CD8-positive, alpha-beta memory T cell (primary cell): ENCODE measurements at regions not wholly inside any gene's neighbourhood (a gene's known extent, or its start where the extent isn't known, plus 50 kb on each side); places are given as distances from the start of the nearest gene placed in this dataset.

ENCODE experiments used
- CTCF ChIA-PET: fragments of 350-600 bp; sonication (Branson Sonifier 250); formaldehyde crosslinking; loops from one replicate; lab custom pipeline; 2021; ENCODE audit warnings: antibody characterized with exemption; lab: Charles Lee
- POLR2A ChIA-PET: fragments of 350-600 bp; sonication (Branson Sonifier 250); formaldehyde crosslinking; loops from one replicate; lab custom pipeline; 2021; ENCODE audit warnings: antibody characterized with exemption; lab: Charles Lee
- DNase-seq, 5 donors: peaks; one replicate each; pipeline versions ENCODE4 v3.0.0 to v3.0.0-alpha.2; 2020 to 2022; ENCODE audit warnings: mixed read lengths in 1 of 5
- H3K27ac ChIP-seq: one replicate; pipeline ENCODE4 v1.7.0; 2013; ENCODE audit warnings: low read depth, mild to moderate bottlenecking, low read length, moderate library complexity
- H3K27me3 ChIP-seq: 2 replicates; pipeline ENCODE4 v1.7.0; 2013; ENCODE audit warnings: low read length, mild to moderate bottlenecking; ENCODE audit not compliant: insufficient read depth, poor library complexity, severe bottlenecking
- H3K36me3 ChIP-seq: 2 replicates; pipeline ENCODE4 v1.7.0; 2013; ENCODE audit warnings: mild to moderate bottlenecking, low read length, moderate library complexity; ENCODE audit not compliant: insufficient read depth
- H3K4me1 ChIP-seq: 2 replicates; pipeline ENCODE4 v1.7.0; 2013; ENCODE audit warnings: mild to moderate bottlenecking, low read length, moderate library complexity; ENCODE audit not compliant: insufficient read depth
- H3K4me3 ChIP-seq: 2 replicates; pipeline ENCODE4 v1.7.0; 2013; ENCODE audit warnings: mild to moderate bottlenecking, low read length
- H3K9me3 ChIP-seq: 2 replicates; pipeline ENCODE4 v1.7.0; 2013; ENCODE audit warnings: mild to moderate bottlenecking, low read length
- H3K27ac Mint-ChIP-seq, 8 donors: one replicate each; pipeline ENCODE4 v1.8.0; 2020 to 2021; ENCODE audit warnings: mixed read lengths in 8 of 8, mild to moderate bottlenecking in 6 of 8, inconsistent platforms in 3 of 8, moderate library complexity in 3 of 8
- H3K27me3 Mint-ChIP-seq, 2 donors: one replicate each; pipeline ENCODE4 v1.8.0; 2020 to 2021; ENCODE audit warnings: mixed read lengths in 2 of 2, mild to moderate bottlenecking in 1 of 2, moderate library complexity in 1 of 2
- H3K36me3 Mint-ChIP-seq, 3 donors: one replicate each; pipeline ENCODE4 v1.8.0; 2020 to 2021; ENCODE audit warnings: mixed read lengths in 3 of 3, inconsistent platforms in 1 of 3, mild to moderate bottlenecking in 1 of 3
- H3K4me1 Mint-ChIP-seq, 3 donors: one replicate each; pipeline ENCODE4 v1.8.0; 2020 to 2021; ENCODE audit warnings: mixed read lengths in 3 of 3, inconsistent platforms in 1 of 3, mild to moderate bottlenecking in 1 of 3
- H3K4me3 Mint-ChIP-seq, 7 donors: one replicate each; pipeline ENCODE4 v1.8.0; 2020 to 2021; ENCODE audit warnings: mixed read lengths in 7 of 7, mild to moderate bottlenecking in 6 of 7, moderate library complexity in 4 of 7, inconsistent platforms in 2 of 7
- H3K9me3 Mint-ChIP-seq, 5 donors: one replicate each; pipeline ENCODE4 v1.8.0; 2020 to 2022; ENCODE audit warnings: mixed read lengths in 5 of 5, mild to moderate bottlenecking in 3 of 5, moderate library complexity in 2 of 5, inconsistent platforms in 1 of 5

GRCh38 chr5:168153876-168154270 lies 137.6 kb upstream of the WWC1 start:
- H3K4me1 ChIP-seq: no peaks in the 10 kb centered on the region
- peaks cover 0 to 3% (median 0%) of the 10 kb centered on the region in 5 donors for H3K9me3 Mint-ChIP-seq
- DNase-seq: no peak
- POLR2A ChIA-PET: no interaction called here
- H3K27me3 Mint-ChIP-seq: peaks cover 7 to 14% of the 10 kb centered on the region in 2 donors
- H3K9me3 ChIP-seq: no peaks in the 10 kb centered on the region
- H3K27ac ChIP-seq: no peak overlapping the region
- H3K27me3 ChIP-seq: no peaks in the 10 kb centered on the region
- H3K27ac Mint-ChIP-seq: no peak overlapping the region
- no peaks in the 10 kb centered on the region for H3K4me1 Mint-ChIP-seq
- no peak overlapping the region for H3K4me3 ChIP-seq
- CTCF ChIA-PET: no interaction called here
- no peaks in the 10 kb centered on the region for H3K36me3 Mint-ChIP-seq
- H3K4me3 Mint-ChIP-seq: no peak overlapping the region
- no peaks in the 10 kb centered on the region for H3K36me3 ChIP-seq

- H3K4me1 Mint-ChIP-seq: no peaks in the 10 kb centered on the region
- POLR2A ChIA-PET: no interaction called here
- H3K4me1 ChIP-seq: no peaks in the 10 kb centered on the region
Measured at GRCh38 chr5:168155585-168155984, 135.9 kb upstream of the WWC1 start.

GRCh38 chr5:168156170-168156569 lies 135.3 kb upstream of the WWC1 start:
- H3K36me3 Mint-ChIP-seq: no peaks in the 10 kb centered on the region
- no peak for DNase-seq
- H3K27ac Mint-ChIP-seq: no peak overlapping the region
- CTCF ChIA-PET: no interaction called here
- no peaks in the 10 kb centered on the region for H3K9me3 Mint-ChIP-seq
- peaks cover 7 to 9% of the 10 kb centered on the region in 2 donors for H3K27me3 Mint-ChIP-seq
- no peaks in the 10 kb centered on the region for H3K36me3 ChIP-seq
- H3K4me3 Mint-ChIP-seq: no peak overlapping the region
- no peaks in the 10 kb centered on the region for H3K9me3 ChIP-seq
- no peaks in the 10 kb centered on the region for H3K27me3 ChIP-seq
- no peak overlapping the region for H3K27ac ChIP-seq
- POLR2A ChIA-PET: no interaction called here
- H3K4me3 ChIP-seq: no peak overlapping the region
- no peaks in the 10 kb centered on the region for H3K4me1 Mint-ChIP-seq
- H3K4me1 ChIP-seq: no peaks in the 10 kb centered on the region

More at GRCh38 chr5:168155585-168155984, 135.9 kb upstream of the WWC1 start:
- Histone ChIP-seq H3K27me3 (no peaks in the 10 kb centered on the region), H3K27ac (no peak overlapping the region), H3K9me3 (no peaks in the 10 kb centered on the region), H3K36me3 (no peaks in the 10 kb centered on the region), H3K4me3 (no peak overlapping the region)
- no peaks in the 10 kb centered on the region for H3K9me3 Mint-ChIP-seq
- DNase-seq: no peak
- peaks cover 7 to 14% of the 10 kb centered on the region in 2 donors for H3K27me3 Mint-ChIP-seq
- CTCF ChIA-PET: no interaction called here
- H3K4me3 Mint-ChIP-seq: no peak overlapping the region
- H3K27ac Mint-ChIP-seq: no peak overlapping the region
- no peaks in the 10 kb centered on the region for H3K36me3 Mint-ChIP-seq

GRCh38 chr5:168157141-168157540 lies 134.3 kb upstream of the WWC1 start:
- Mint-ChIP-seq H3K9me3 (no peaks in the 10 kb centered on the region), H3K4me3 (no peak overlapping the region), H3K27ac (no peak overlapping the region), H3K36me3 (no peaks in the 10 kb centered on the region), H3K27me3 (peaks cover 5 to 9% of the 10 kb centered on the region in 2 donors), H3K4me1 (no peaks in the 10 kb centered on the region)
- POLR2A ChIA-PET: no interaction called here
- Histone ChIP-seq H3K27me3 (no peaks in the 10 kb centered on the region), H3K36me3 (no peaks in the 10 kb centered on the region), H3K9me3 (no peaks in the 10 kb centered on the region), H3K4me1 (no peaks in the 10 kb centered on the region), H3K27ac (no peak overlapping the region), H3K4me3 (no peak overlapping the region)
- CTCF ChIA-PET: no interaction called here
- DNase-seq: no peak

- Mint-ChIP-seq H3K27ac (peak overlapping the region in 1 of 8 donors; percentile 7), H3K27me3 (peaks cover 0 to 5% of the 10 kb centered on the region in 2 donors), H3K9me3 (no peaks in the 10 kb centered on the region), H3K4me3 (no peak overlapping the region), H3K4me1 (no peaks in the 10 kb centered on the region), H3K36me3 (no peaks in the 10 kb centered on the region)
- H3K36me3 ChIP-seq: no peaks in the 10 kb centered on the region
- H3K9me3 ChIP-seq: no peaks in the 10 kb centered on the region
- no peak for DNase-seq
- ChIA-PET POLR2A (no interaction called here), CTCF (no interaction called here)
- H3K4me1 ChIP-seq: no peaks in the 10 kb centered on the region
- no peaks in the 10 kb centered on the region for H3K27me3 ChIP-seq
- no peak overlapping the region for H3K4me3 ChIP-seq
- H3K27ac ChIP-seq: no peak overlapping the region
Measured at GRCh38 chr5:168159425-168159824, 132.0 kb upstream of the WWC1 start.

GRCh38 chr5:168162464-168162863 lies 129.0 kb upstream of the WWC1 start:
- DNase-seq: no peak
- no peaks in the 10 kb centered on the region for H3K27me3 ChIP-seq
- Mint-ChIP-seq H3K27me3 (peaks cover 0 to 4% of the 10 kb centered on the region in 2 donors), H3K27ac (no peak overlapping the region), H3K4me3 (no peak overlapping the region), H3K4me1 (peaks cover 0 to 3% (median 0%) of the 10 kb centered on the region in 3 donors), H3K36me3 (no peaks in the 10 kb centered on the region), H3K9me3 (no peaks in the 10 kb centered on the region)
- H3K4me1 ChIP-seq: no peaks in the 10 kb centered on the region
- CTCF ChIA-PET: no interaction called here
- no peak overlapping the region for H3K27ac ChIP-seq
- H3K9me3 ChIP-seq: no peaks in the 10 kb centered on the region
- POLR2A ChIA-PET: no interaction called here
- no peaks in the 10 kb centered on the region for H3K36me3 ChIP-seq
- H3K4me3 ChIP-seq: no peak overlapping the region

- H3K4me1 Mint-ChIP-seq: peaks cover 0 to 3% (median 0%) of the 10 kb centered on the region in 3 donors
- POLR2A ChIA-PET: no interaction called here
- CTCF ChIA-PET: no interaction called here
Measured at GRCh38 chr5:168163966-168164365, 127.5 kb upstream of the WWC1 start.

GRCh38 chr5:168165221-168165914 lies 126.1 kb upstream of the WWC1 start:
- CTCF ChIA-PET: no interaction called here
- no peaks in the 10 kb centered on the region for H3K9me3 Mint-ChIP-seq
- no peaks in the 10 kb centered on the region for H3K36me3 Mint-ChIP-seq
- DNase-seq: no peak
- H3K4me1 Mint-ChIP-seq: peaks cover 0 to 3% (median 0%) of the 10 kb centered on the region in 3 donors
- Histone ChIP-seq H3K4me1 (no peaks in the 10 kb centered on the region), H3K27ac (no peak overlapping the region), H3K36me3 (no peaks in the 10 kb centered on the region), H3K4me3 (no peak overlapping the region), H3K9me3 (no peaks in the 10 kb centered on the region), H3K27me3 (no peaks in the 10 kb centered on the region)
- POLR2A ChIA-PET: no interaction called here
- peaks cover 4% of the 10 kb centered on the region in 2 donors for H3K27me3 Mint-ChIP-seq
- peak overlapping the region in 1 of 8 donors; percentile 29 for H3K27ac Mint-ChIP-seq
- no peak overlapping the region for H3K4me3 Mint-ChIP-seq

More at GRCh38 chr5:168163966-168164365, 127.5 kb upstream of the WWC1 start:
- Histone ChIP-seq H3K4me1 (no peaks in the 10 kb centered on the region), H3K27ac (no peak overlapping the region), H3K27me3 (no peaks in the 10 kb centered on the region), H3K36me3 (no peaks in the 10 kb centered on the region), H3K9me3 (no peaks in the 10 kb centered on the region), H3K4me3 (no peak overlapping the region)
- H3K9me3 Mint-ChIP-seq: no peaks in the 10 kb centered on the region
- H3K4me3 Mint-ChIP-seq: no peak overlapping the region
- DNase-seq: no peak
- no peak overlapping the region for H3K27ac Mint-ChIP-seq
- peaks cover 0 to 2% of the 10 kb centered on the region in 2 donors for H3K27me3 Mint-ChIP-seq
- H3K36me3 Mint-ChIP-seq: no peaks in the 10 kb centered on the region
